ENCODE measurements at regions not wholly inside any gene's neighbourhood (a gene's known extent, or its start where the extent isn't known, plus 50 kb on each side); places are given as distances from the start of the nearest gene placed in this dataset.
"Not testable (repeated sequence)": the region's sequence is repeated elsewhere in the genome, so short reads cannot be mapped to it uniquely, and the experiment has no call there.

GRCh38 chr22:47628477-47629272, 866.2 kb downstream of the TBC1D22A start:
- no peak for DNase-seq (ENCODE audit: low read depth)

- DNase-seq (ENCODE audit: low read depth), result no peak
Measured at GRCh38 chr22:47627556-47628253, 865.3 kb downstream of the TBC1D22A start.

- no peak for DNase-seq (ENCODE audit: low read depth)
Measured at GRCh38 chr22:47626428-47627390, 864.3 kb downstream of the TBC1D22A start.

GRCh38 chr22:47625531-47626427, 863.3 kb downstream of the TBC1D22A start:
- DNase-seq (ENCODE audit: low read depth), result no peak

GRCh38 chr22:47625013-47625385, 862.5 kb downstream of the TBC1D22A start:
- no peak for DNase-seq (ENCODE audit: low read depth)

GRCh38 chr22:47624252-47625012, 862.0 kb downstream of the TBC1D22A start:
- DNase-seq (ENCODE audit: low read depth), result no peak

GRCh38 chr22:47623763-47624148, 861.3 kb downstream of the TBC1D22A start:
- DNase-seq (ENCODE audit: low read depth), result no peak

GRCh38 chr22:47623066-47623762, 860.8 kb downstream of the TBC1D22A start:
- DNase-seq (ENCODE audit: low read depth), result no peak

- DNase-seq (ENCODE audit: low read depth), result no peak
Measured at GRCh38 chr22:47622541-47622940, 860.1 kb downstream of the TBC1D22A start.

- DNase-seq (ENCODE audit: low read depth), result no peak
Measured at GRCh38 chr22:47621253-47621652, 858.8 kb downstream of the TBC1D22A start.

- no peak for DNase-seq (ENCODE audit: low read depth)
Measured at GRCh38 chr22:47620391-47620790, 857.9 kb downstream of the TBC1D22A start.

GRCh38 chr22:47619631-47620030, 857.2 kb downstream of the TBC1D22A start:
- no peak for DNase-seq (ENCODE audit: low read depth)

GRCh38 chr22:47618180-47619010, 855.9 kb downstream of the TBC1D22A start:
- DNase-seq (ENCODE audit: low read depth), result no peak

GRCh38 chr22:47617186-47617585, 854.7 kb downstream of the TBC1D22A start:
- DNase-seq (ENCODE audit: low read depth), result no peak

- no peak for DNase-seq (ENCODE audit: low read depth)
Measured at GRCh38 chr22:47616396-47617020, 854.1 kb downstream of the TBC1D22A start.

GRCh38 chr22:47615051-47615450, 852.6 kb downstream of the TBC1D22A start:
- no peak for DNase-seq (ENCODE audit: low read depth)

- no peak for DNase-seq (ENCODE audit: low read depth)
Measured at GRCh38 chr22:47613606-47614350, 851.3 kb downstream of the TBC1D22A start.

- DNase-seq (ENCODE audit: low read depth), result not testable (repeated sequence)
Measured at GRCh38 chr22:47613181-47613580, 850.7 kb downstream of the TBC1D22A start.
